OCI-M1 (cell line): ENCODE measurements at regions not wholly inside any gene's neighbourhood (a gene's known extent, or its start where the extent isn't known, plus 50 kb on each side); places are given as distances from the start of the nearest gene placed in this dataset.

Experiments
- DNase-seq: peaks from one replicate; lab custom pipeline; 2025; lab: John Stamatoyannopoulos, UW

DNA sequence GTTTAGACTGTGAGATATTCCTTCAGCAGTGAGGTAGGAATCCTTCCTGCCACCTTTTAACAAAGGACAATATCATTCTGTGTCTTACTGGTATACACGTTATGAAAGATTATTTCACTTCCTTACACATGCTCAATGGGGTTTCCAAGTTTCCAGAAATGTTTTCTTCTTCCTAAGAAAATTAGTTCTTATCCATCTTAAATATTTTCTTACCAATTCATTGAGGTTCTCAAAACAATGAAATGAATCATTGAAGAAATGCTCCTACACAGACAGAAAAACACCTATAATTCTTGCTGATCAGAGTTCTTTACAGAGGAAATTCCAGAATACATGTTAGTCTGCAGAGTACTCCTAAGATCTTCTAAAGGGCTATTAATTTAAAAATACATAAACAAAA is 51.4 kb upstream of the SEC61G start:
- no peak for DNase-seq

DNA sequence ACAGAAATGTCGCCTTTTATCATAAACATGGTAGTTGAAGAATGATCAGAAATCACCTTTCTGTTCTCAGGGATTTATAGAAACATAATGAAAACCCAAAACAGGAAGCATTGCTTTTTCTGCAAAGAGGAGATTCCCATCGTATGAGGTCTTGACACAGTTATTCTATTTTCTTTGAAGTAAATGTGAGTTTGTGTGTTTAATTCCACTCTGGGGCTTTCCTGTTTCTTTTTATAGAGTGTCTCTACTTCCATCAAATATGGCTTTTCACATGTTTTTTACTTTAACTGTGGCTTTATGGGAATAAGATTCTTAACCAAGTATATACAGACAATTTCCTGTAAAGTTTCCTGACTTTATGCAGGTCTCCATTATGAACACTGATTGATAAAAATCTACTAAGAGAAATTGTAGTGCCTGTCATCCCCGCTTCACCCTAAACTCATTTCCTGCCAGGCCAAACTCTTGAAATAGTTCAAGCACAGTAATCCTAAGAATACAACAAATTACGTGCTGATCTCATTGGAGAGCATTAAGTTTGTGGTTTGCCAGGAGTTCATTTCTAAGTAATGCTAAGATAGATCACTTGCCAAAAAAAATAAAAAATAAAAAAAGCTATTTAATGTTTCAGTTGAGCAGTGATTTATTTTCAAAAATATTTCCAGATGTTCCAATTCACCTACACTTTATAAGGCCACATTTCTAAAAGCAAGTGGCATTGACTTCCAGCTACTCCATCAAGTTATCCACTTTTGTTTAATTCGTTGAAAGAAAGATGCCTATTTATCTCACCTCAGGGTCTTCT is 52.2 kb upstream of the SEC61G start:
- DNase-seq: no peak

DNA sequence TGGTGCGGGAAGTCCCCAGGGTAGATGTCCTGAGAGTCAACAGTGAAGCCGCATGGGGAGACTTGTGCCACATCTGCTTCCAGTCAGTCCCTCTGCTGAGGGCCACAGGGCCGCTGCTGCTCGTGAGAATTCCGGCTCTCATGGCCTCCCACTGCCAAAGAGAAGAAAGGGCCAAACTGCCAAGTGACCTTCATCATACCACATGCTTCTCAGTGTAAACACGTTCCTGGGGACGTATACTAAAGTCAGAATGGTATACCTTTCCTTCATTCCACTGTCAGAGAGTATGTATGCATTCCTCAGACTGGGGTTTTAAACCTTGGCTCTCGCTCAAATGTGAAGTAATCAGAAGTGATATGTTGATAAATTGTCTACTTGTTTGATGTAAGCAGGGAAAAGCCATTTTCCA is 52.8 kb upstream of the SEC61G start:
- no peak for DNase-seq

GRCh38 chr7:54812756-54813322 is 53.8 kb upstream of the SEC61G start:
- no peak for DNase-seq

DNA sequence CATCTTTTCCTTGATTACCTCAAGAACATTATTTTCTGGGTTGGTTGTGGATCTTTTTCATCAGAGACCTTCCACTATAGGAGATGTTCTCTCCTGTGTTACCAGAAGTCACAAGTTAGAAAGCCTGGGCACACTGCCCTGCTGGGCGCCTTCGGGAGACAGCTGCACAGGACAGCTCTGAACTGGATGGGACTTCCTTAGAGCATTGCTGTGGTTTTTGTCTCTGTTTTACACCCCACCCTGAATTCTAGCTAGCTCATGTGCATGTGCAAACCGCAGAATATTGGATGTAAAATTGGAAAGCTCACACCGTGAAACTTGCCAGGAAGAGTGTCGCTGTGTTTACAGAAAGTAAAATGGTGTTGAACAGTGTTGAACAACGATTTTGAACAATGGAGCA is 54.4 kb upstream of the SEC61G start:
- DNase-seq: no peak

DNA sequence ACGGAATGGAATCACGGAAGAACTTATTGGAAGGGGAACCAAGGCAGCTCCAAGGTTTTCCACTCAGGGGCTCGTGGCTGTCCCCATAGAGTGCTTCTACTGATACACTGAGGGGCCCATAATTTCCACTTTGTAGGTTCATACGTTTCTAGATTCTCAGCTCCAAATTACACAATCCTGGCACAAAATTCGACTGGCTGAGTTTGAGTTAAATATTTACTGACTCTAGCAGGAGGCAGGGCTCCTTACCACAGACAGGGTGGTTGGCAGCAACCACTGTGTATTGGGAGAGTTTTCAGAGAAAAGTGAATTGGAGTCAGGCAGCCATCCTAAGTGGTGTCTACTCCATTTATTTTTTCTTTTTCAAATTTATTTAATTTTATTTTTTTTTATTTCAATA is 55.4 kb upstream of the SEC61G start:
- DNase-seq: no peak

DNA sequence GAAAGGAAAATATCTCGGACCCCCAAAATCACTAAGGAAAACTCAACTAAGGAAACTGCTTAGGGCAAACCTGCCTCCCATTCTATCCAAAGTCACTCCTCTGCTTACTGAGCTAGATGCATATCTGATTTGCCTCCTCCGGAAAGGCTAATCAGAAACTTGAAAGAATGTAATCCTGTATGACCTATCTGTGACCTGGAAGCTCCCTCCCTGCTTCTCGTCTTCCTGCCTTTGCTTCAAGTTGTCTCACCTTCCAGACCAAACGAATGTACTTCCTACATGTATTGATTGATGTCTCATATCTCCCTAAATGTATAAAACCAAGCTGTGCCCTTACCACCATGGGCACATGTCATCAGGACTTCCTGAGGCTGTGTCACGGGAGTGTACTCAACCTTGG is 58.1 kb upstream of the SEC61G start:
- no peak for DNase-seq

DNA sequence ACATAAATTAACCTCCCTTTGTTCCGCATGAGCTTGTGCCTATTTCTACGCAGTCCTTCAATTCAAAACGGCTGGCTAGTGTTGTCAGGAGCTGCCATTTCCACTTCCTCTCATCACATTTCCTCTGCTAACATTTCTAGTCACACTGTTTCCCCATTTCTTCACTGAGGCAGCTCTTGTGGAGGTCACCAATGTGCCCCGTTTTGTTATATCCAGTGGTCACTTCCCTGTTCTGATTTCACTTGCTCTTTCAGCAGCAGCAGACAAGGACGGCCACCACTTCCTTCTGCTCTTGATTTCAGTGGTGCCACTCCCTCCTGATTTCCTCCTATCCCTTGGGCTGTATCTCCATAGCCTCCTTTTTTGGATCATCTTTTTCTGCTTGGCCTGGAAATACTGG is 64.8 kb upstream of the SEC61G start:
- DNase-seq: no peak

- no peak for DNase-seq
These were observed 65.6 kb upstream of the SEC61G start for GRCh38 chr7:54824655-54825054.

DNA sequence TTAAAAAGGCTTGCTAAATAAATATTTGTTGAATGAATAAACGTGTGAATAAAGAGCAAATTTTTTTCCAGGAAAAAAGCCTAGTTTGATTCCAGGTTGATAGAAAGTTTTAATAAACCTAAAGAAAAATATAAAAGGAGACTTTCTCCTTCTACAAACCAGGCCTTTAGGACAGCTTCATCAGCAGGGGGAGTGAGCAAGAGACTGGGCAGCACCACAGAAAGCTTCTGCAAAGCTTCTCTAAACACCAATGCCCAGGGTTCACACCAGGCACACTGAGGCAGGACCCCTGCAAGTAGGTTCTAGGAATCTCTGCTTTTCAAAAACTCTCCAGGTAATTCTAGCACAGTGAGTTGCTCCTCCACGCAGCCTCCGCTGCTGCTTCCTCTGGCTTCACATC is 66.4 kb upstream of the SEC61G start:
- DNase-seq: no peak

- DNase-seq: no peak
These were observed 68.7 kb upstream of the SEC61G start for GRCh38 chr7:54827734-54828133.

DNA sequence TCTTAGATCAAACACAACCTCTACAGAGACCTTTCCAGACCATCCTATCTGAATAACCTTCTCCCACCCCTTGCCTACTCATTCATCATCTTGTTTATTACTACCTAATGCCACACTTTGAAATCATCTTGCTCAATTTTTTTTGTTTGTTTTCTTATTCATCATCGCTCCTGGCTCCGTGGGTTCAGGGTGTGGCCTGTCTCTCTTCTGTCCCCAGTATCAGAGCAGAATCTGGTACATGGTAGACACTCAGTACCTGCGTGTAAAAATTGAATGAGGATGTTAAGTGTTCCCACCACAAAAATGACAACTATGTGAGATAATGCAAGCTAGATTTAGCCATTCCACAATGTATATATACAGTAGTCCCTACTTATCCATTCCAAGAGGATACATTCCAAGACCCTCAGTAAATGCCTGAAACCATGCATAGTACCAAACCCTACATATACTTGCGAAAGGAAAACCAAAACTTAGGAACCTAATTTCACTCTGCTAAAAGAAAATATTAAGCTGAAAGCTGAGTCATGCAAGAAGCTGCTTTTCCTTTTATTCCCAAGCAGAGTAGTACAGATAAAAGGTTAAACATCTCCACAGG is 72.1 kb upstream of the SEC61G start:
- DNase-seq: no peak

DNA sequence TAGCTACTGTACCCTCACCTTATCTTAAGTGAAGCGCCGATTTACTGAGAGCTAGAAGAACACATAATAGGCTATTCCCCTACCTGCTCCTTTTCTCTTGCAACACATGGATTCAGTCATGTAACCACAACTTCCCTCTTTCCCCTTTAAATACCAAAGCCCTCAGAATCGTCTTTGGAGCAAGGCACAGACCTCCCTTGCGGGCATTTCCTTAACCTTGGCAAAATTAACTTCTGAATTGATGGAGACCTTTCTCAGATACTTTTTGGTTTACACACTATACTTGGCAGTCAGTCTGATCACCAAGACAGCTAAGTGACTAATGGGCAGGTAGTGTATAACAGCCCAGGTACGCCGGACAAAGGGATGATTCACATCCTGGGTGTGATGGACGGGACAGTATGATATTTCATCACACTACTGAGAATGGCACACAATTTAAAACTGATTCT is 72.7 kb upstream of the SEC61G start:
- no peak for DNase-seq

DNA sequence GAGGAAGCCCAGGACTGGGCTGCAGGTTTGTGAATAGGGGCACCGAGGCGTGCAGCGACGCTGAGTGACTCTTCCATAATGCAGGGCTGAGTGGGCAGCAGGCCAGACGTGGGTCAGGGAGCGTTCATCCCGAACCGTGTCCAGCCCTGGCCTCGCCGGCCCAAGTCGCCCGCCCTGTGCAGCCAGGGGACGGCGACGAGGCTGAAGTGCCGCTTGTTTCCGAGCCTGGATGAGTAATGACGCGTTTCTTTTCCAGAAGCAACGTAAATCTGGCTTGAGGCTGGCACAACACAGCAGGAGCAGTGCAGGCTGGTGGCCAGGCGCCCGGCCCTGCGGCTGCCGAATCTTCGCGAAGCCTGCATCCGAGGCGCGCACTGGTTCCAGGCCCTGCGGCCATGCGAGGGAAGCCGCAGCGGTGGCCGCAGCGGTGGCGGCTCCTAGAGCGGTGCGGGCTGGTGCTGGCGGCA is 74.0 kb upstream of the SEC61G start:
- DNase-seq: no peak

- DNase-seq: no peak
These were observed 78.2 kb upstream of the SEC61G start for GRCh38 chr7:54837168-54837567.

DNA sequence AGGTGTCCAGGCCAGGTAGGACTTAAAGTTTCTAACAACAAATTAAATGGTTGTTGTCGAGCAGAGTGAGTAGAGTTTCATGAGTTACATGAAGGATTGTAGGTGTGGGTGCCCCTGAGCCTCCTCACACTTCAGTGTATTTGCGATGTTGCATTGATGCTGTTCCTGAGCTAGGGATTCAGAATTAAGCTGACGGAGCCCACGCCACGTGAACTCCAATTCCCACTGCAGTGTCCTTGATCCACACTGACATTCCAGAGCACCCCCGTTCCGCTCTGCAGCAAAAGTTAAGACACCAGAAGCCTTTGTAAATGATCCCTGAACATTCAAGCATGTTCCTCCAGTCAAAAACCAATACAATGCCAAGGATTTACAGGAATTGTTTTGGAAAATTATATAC is 78.8 kb upstream of the SEC61G start:
- DNase-seq: no peak

DNA sequence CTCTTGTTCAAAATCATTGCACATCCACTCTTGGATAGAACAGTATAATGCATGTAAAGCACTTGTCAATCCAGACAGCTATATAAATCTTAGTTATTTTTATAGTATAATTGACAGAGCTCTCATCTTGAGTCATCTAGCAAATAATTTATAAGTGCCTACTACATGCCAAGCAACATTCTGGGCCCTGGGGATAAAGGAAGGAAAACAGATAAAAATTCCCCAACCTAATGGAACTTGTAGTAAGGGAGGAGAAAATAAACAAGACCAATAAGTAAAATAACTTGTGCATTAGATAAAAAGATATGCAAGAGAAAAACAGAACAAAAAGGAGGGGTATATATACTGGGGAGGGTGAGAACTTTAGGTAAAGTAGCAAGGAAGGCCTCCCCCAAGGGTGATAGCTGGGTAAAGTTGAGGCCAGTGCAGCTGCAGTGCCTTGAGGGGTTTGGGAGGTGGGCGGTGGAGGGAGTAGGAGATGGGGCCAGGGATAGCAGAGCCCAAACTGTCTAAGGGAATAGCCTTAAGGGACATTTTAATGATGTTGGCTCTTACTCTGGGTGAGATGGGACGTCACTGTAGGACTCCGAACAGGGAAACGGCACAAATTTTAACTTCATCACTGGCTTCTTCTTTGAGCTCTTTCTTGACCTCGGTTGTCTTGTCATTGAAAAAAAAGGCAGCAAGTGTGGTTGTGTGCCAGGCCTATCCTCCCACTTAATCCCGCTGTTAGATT is 79.3 kb upstream of the SEC61G start:
- DNase-seq: no peak

- peak; percentile 2 for DNase-seq
These were observed 80.7 kb upstream of the SEC61G start for GRCh38 chr7:54839575-54840213.

GRCh38 chr7:54841772-54842697 is 83.0 kb upstream of the SEC61G start:
- peak; percentile 20 for DNase-seq

GRCh38 chr7:54843841-54844355 is 84.9 kb upstream of the SEC61G start:
- no peak for DNase-seq

DNA sequence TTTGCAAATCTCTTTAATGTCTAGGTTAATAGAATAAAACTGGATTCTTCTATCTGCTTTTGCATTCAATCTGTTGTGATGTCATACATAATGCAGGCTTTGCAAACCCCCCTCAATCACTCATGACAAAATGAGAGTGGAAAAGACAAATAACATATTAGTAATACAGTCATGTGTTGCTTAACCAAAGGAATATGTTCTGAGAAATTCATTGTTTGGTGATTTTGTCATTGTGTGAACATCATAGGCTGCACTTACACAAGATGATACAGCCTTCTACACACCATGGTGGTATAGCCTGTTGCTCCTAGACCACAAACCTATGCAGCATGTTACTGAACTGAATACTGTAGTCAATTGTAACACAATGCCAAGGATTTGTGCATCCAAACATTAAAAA is 87.3 kb upstream of the SEC61G start:
- DNase-seq: no peak
